ENCODE measurements at regions not wholly inside any gene's neighbourhood (a gene's known extent, or its start where the extent isn't known, plus 50 kb on each side); places are given as distances from the start of the nearest gene placed in this dataset.

GRCh38 chr10:116000151-116000842 lies 272.7 kb downstream of the GFRA1 start:
- no peak overlapping the region for H3K27ac Mint-ChIP-seq
- TF ChIP-seq CTCF (IDR thresholded peaks at IDR 0.05; ENCODE audit: unreplicated experiment), result no peak
- no peaks in the 10 kb centered on the region for H3K27me3 Mint-ChIP-seq
- H3K36me3 Mint-ChIP-seq (ENCODE audit: insufficient read depth), result no peaks in the 10 kb centered on the region
- no peaks in the 10 kb centered on the region for H3K9me3 Mint-ChIP-seq (ENCODE audit: low read depth)
- DNase-seq (ENCODE audit: low spot score, unreplicated experiment), result no peak
- H3K4me3 Mint-ChIP-seq (ENCODE audit: low read depth), result no peak overlapping the region
- H3K4me1 Mint-ChIP-seq (ENCODE audit: low read depth), result peaks cover 22% of the 10 kb centered on the region

Data from progenitor cell of endocrine pancreas (in vitro differentiated cells).